IMR-90 (cell line): ENCODE measurements at regions not wholly inside any gene's neighbourhood (a gene's known extent, or its start where the extent isn't known, plus 50 kb on each side); places are given as distances from the start of the nearest gene placed in this dataset.

Experiments used
- ATAC-seq: fragments of 200-7000 bp; cut with Tn5 transposase; 2 replicates; pipeline ENCODE4 v1.9.1; 2020; ENCODE audit warnings: low read depth, mild to moderate bottlenecking, moderate library complexity
- BruUV-seq: library from RNA; stranded (reverse); fragments of 400-500 nt; replicated peaks from 2 replicates; lab custom pipeline; 2021; lab: Mats Ljungman, UMichigan
- CTCF ChIA-PET: fragments of 300-600 bp; formaldehyde crosslinking; extraction: SDS; loops from one replicate; lab custom pipeline; 2021; ENCODE audit warnings: antibody characterized with exemption; lab: Yijun Ruan, JAX
- POLR2A ChIA-PET: fragments of 300-600 bp; sonication (Branson Sonifier 250); formaldehyde crosslinking; loops from one replicate; lab custom pipeline; 2022; ENCODE audit warnings: antibody characterized with exemption; ENCODE audit not compliant: unreplicated experiment; lab: Charles Lee
- DNase-seq: peaks from one replicate; pipeline ENCODE4 v3.0.0; 2013
- H2AFZ ChIP-seq: replicated peaks from 2 replicates; pipeline ENCODE3; 2013; ENCODE audit warnings: low read length, mild to moderate bottlenecking; ENCODE audit not compliant: poor library complexity
- H2AK5ac ChIP-seq: 2 replicates; pipeline ENCODE4 v1.6.1; 2013; ENCODE audit warnings: low read depth, low read length, inconsistent platforms
- H2AK9ac ChIP-seq: replicated peaks from 2 replicates; pipeline ENCODE3; 2013; ENCODE audit warnings: mild to moderate bottlenecking, low read depth, low read length, moderate library complexity; ENCODE audit not compliant: poor library complexity
- H2BK120ac ChIP-seq: 2 replicates; pipeline ENCODE4 v1.6.1; 2013; ENCODE audit warnings: low read depth, low read length, inconsistent platforms
- H2BK15ac ChIP-seq: 3 replicates; pipeline ENCODE4 v1.6.1; 2013; ENCODE audit warnings: low read depth, low read length, inconsistent platforms
- H2BK20ac ChIP-seq: 2 replicates; pipeline ENCODE4 v1.6.1; 2013; ENCODE audit warnings: low read depth, mild to moderate bottlenecking, inconsistent platforms, low read length, moderate library complexity
- H2BK5ac ChIP-seq: 2 replicates; pipeline ENCODE4 v1.6.1; 2013; ENCODE audit warnings: mild to moderate bottlenecking, low read depth, low read length, inconsistent platforms; ENCODE audit not compliant: poor library complexity, severe bottlenecking
- H3K14ac ChIP-seq: replicated peaks from 2 replicates; pipeline ENCODE4 v1.6.1; 2013; ENCODE audit warnings: low read depth, low read length, inconsistent platforms
- H3K18ac ChIP-seq: 2 replicates; pipeline ENCODE4 v1.6.1; 2013; ENCODE audit warnings: low read depth, low read length, control low read depth
- H3K23ac ChIP-seq: 2 replicates; pipeline ENCODE4 v1.6.1; 2013; ENCODE audit warnings: low read depth, low read length, inconsistent platforms
- H3K27ac ChIP-seq: 2 replicates; pipeline ENCODE4 v1.5.1; 2013; ENCODE audit warnings: mild to moderate bottlenecking, control low read depth, low read length; ENCODE audit not compliant: insufficient read depth
- H3K27me3 ChIP-seq: 2 replicates; pipeline ENCODE4 v1.6.1; 2013; ENCODE audit warnings: low read length; ENCODE audit not compliant: control insufficient read depth, insufficient read depth
- H3K36me3 ChIP-seq: 2 replicates; pipeline ENCODE4 v1.6.1; 2013; ENCODE audit warnings: low read length, mixed read lengths; ENCODE audit not compliant: control insufficient read depth, insufficient read depth
- H3K4ac ChIP-seq: 2 replicates; pipeline ENCODE4 v1.6.1; 2013; ENCODE audit warnings: low read depth, low read length, inconsistent platforms
- H3K4me1 ChIP-seq: 2 replicates; pipeline ENCODE4 v1.6.1; 2013; ENCODE audit warnings: low read length, mixed read lengths; ENCODE audit not compliant: control insufficient read depth, insufficient read depth
- H3K4me2 ChIP-seq: 2 replicates; pipeline ENCODE4 v1.6.1; 2013; ENCODE audit warnings: low read depth, mild to moderate bottlenecking, control low read depth, low read length, moderate library complexity
- H3K4me3 ChIP-seq: 2 replicates; pipeline ENCODE4 v1.5.1; 2013; ENCODE audit warnings: low read depth, mild to moderate bottlenecking, control low read depth, low read length, moderate library complexity; ENCODE audit not compliant: insufficient read depth
- H3K56ac ChIP-seq: 2 replicates; pipeline ENCODE4 v1.6.1; 2013; ENCODE audit warnings: low read length, inconsistent platforms; ENCODE audit not compliant: insufficient read depth; ENCODE audit errors: extremely low read depth
- H3K79me1 ChIP-seq, 2 experiments: 2 replicates each; pipeline ENCODE4 v1.6.1; 2013; ENCODE audit warnings: low read length in 2 of 2, inconsistent platforms in 1 of 2, low read depth in 1 of 2
- H3K9ac ChIP-seq: 2 replicates; pipeline ENCODE4 v1.6.1; 2013; ENCODE audit warnings: low read depth, low read length, control low read depth
- H3K9me1 ChIP-seq: 2 replicates; pipeline ENCODE4 v1.6.1; 2013; ENCODE audit warnings: low read length, inconsistent platforms; ENCODE audit not compliant: insufficient read depth
- H3K9me3 ChIP-seq: 2 replicates; pipeline ENCODE4 v1.6.1; 2013; ENCODE audit warnings: low read length; ENCODE audit not compliant: control insufficient read depth, insufficient read depth
- H4K20me1 ChIP-seq: 2 replicates; pipeline ENCODE4 v1.6.1; 2013; ENCODE audit warnings: low read length, inconsistent platforms; ENCODE audit not compliant: insufficient read depth
- H4K5ac ChIP-seq: 2 replicates; pipeline ENCODE4 v1.6.1; 2013; ENCODE audit warnings: mild to moderate bottlenecking, low read depth, low read length, control low read depth
- H4K8ac ChIP-seq, 2 experiments: 2 replicates each; pipeline ENCODE4 v1.6.1; 2013; ENCODE audit warnings: low read depth in 2 of 2, low read length in 2 of 2, control low read depth in 1 of 2, inconsistent platforms in 1 of 2
- H4K91ac ChIP-seq: 2 replicates; pipeline ENCODE4 v1.6.1; 2013; ENCODE audit warnings: low read depth, low read length, inconsistent platforms; ENCODE audit not compliant: insufficient read depth
- CEBPB ChIP-seq: IDR thresholded peaks from 2 replicates; pipeline ENCODE4 v1.6.1; 2012; ENCODE audit warnings: low read depth, low read length, improper control_type of control experiment
- FOS ChIP-seq: fragments of 150-350 bp; IDR thresholded peaks from 2 replicates; pipeline ENCODE4 v1.6.1; 2016; ENCODE audit warnings: low read depth, low read length
- MAFK ChIP-seq: IDR thresholded peaks from 2 replicates; pipeline ENCODE4 v1.6.1; 2012; ENCODE audit warnings: low read depth, low read length, improper control_type of control experiment
- MXI1 ChIP-seq: IDR thresholded peaks from 2 replicates; pipeline ENCODE4 v1.6.1; 2012; ENCODE audit warnings: low read depth, mild to moderate bottlenecking, low read length, moderate library complexity, borderline replicate concordance
- NFE2L2 ChIP-seq: fragments of 150-350 bp; IDR thresholded peaks from 2 replicates; pipeline ENCODE4 v1.6.1; 2016; ENCODE audit warnings: low read depth, mild to moderate bottlenecking, low read length
- POLR2A ChIP-seq: IDR thresholded peaks from 2 replicates; pipeline ENCODE4 v1.6.1; 2012; ENCODE audit warnings: mild to moderate bottlenecking, low read depth, low read length
- RAD21 ChIP-seq: IDR thresholded peaks from 2 replicates; pipeline ENCODE4 v1.6.1; 2012; ENCODE audit warnings: low read length, improper control_type of control experiment
- RFX5 ChIP-seq: IDR thresholded peaks from 2 replicates; pipeline ENCODE4 v1.8.0; 2012; ENCODE audit warnings: low read depth, mild to moderate bottlenecking, low read length, moderate library complexity
- USF2 ChIP-seq: fragments of 150-350 bp; IDR thresholded peaks from 2 replicates; pipeline ENCODE4 v1.6.1; 2017; ENCODE audit warnings: mild to moderate bottlenecking, antibody characterized with exemption, low read length, low read depth
- WGBS, 2 experiments: methylation state at CpG; one replicate each; pipeline versions ENCODE4 v1.1.5 to v1.1.7; 2013; ENCODE audit warnings: missing lambda C conversion rate in 2 of 2; ENCODE audit not compliant: insufficient read length in 1 of 2; ENCODE audit errors: extremely low coverage in 2 of 2; 5-methylcytosine and 5-hydroxymethylcytosine counted together
- dilution Hi-C: fragments of 300-500 bp; cut with HindIII; formaldehyde crosslinking; loops from one replicate; pipeline ENCODE4 v1.14.3; 2018; ENCODE audit warnings: low sequenced_read_pairs; ENCODE audit not compliant: unreplicated experiment
- in situ Hi-C: fragments of 300-500 bp; cut with MboI; formaldehyde crosslinking; loops from 3 replicates; pipeline ENCODE4 v1.14.3; 2019; ENCODE audit warnings: low sequenced_read_pairs, inconsistent platforms, mixed read lengths
- intact Hi-C: fragments of 100-400 bp; cut with micrococcal nuclease; formaldehyde crosslinking; loops from 2 replicates; pipeline ENCODE4 v1.10.0; 2022
- TF ChIP-seq, protein P1 (sequence below): conservative IDR thresholded peaks from 2 replicates; pipeline ENCODE4 v1.5.1; 2012; ENCODE audit warnings: mild to moderate bottlenecking, low read depth, low read length, improper control_type of control experiment
- TF ChIP-seq, protein P2 (sequence below): fragments of 150-350 bp; IDR thresholded peaks from 2 replicates; pipeline ENCODE4 v1.6.1; 2016; ENCODE audit warnings: low read depth, mild to moderate bottlenecking, low read length, moderate library complexity, borderline replicate concordance

DNA sequence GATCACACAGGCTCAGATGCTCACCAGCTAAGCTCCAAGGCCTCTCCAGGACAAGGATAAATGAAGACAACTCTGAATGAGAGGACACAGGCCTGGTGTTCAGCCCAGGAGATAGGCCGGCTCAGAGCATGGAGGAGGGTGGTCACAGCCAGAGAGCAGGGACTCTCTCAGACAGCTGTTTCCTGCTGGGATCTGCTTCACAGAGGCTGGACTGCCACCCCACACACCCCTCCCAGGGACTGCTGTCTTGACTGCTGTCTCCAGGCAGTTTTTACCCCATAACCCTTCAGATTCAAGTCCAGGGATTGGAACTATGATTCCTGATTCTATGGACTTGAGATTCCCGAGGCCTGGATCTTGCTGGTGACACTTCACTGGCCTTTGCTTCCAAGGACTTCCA lies 89.0 kb downstream of the SMIM20 start:
- in situ Hi-C loops, result no loop called here
- Histone ChIP-seq H2BK20ac (no peak overlapping the region), H3K14ac (no peak overlapping the region), H3K27me3 (peaks cover 6% of the 10 kb centered on the region), H2BK120ac (no peak overlapping the region), H2BK5ac (no peak overlapping the region), H4K8ac (no peak overlapping the region), H3K9me1 (no peaks in the 10 kb centered on the region), H3K9me3 (no peaks in the 10 kb centered on the region), H4K20me1 (no peaks in the 10 kb centered on the region), H2BK15ac (no peak overlapping the region), H3K79me1 (no peaks in the 10 kb centered on the region), H3K23ac (no peak overlapping the region), H2AFZ (no peak overlapping the region), H3K4me2 (no peak overlapping the region), H3K27ac (no peak overlapping the region), H3K36me3 (no peaks in the 10 kb centered on the region), H3K4ac (no peak overlapping the region), H3K18ac (no peak overlapping the region), H4K5ac (no peak overlapping the region), H2AK5ac (no peak overlapping the region), H2AK9ac (no peak overlapping the region), H3K9ac (no peak overlapping the region), H4K91ac (no peak overlapping the region), H3K56ac (no peak overlapping the region), H3K4me3 (no peak overlapping the region), H3K4me1 (peaks cover 3% of the 10 kb centered on the region)
- ChIA-PET CTCF (no interaction called here), POLR2A (no interaction called here)
- DNase-seq, result no peak
- intact Hi-C loops, result no loop called here
- dilution Hi-C loops, result no loop called here
- TF ChIP-seq MAFK (no peak), POLR2A (no peak), RFX5 (no peak), MXI1 (no peak), FOS (no peak), USF2 (no peak), RAD21 (no peak), CEBPB (no peak), NFE2L2 (no peak)
- TF ChIP-seq, protein P1, sequence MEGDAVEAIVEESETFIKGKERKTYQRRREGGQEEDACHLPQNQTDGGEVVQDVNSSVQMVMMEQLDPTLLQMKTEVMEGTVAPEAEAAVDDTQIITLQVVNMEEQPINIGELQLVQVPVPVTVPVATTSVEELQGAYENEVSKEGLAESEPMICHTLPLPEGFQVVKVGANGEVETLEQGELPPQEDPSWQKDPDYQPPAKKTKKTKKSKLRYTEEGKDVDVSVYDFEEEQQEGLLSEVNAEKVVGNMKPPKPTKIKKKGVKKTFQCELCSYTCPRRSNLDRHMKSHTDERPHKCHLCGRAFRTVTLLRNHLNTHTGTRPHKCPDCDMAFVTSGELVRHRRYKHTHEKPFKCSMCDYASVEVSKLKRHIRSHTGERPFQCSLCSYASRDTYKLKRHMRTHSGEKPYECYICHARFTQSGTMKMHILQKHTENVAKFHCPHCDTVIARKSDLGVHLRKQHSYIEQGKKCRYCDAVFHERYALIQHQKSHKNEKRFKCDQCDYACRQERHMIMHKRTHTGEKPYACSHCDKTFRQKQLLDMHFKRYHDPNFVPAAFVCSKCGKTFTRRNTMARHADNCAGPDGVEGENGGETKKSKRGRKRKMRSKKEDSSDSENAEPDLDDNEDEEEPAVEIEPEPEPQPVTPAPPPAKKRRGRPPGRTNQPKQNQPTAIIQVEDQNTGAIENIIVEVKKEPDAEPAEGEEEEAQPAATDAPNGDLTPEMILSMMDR, result no peak
- TF ChIP-seq, protein P2, sequence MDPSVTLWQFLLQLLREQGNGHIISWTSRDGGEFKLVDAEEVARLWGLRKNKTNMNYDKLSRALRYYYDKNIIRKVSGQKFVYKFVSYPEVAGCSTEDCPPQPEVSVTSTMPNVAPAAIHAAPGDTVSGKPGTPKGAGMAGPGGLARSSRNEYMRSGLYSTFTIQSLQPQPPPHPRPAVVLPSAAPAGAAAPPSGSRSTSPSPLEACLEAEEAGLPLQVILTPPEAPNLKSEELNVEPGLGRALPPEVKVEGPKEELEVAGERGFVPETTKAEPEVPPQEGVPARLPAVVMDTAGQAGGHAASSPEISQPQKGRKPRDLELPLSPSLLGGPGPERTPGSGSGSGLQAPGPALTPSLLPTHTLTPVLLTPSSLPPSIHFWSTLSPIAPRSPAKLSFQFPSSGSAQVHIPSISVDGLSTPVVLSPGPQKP, result no peak
- no TSS peak for BruUV-seq
- WGBS, 2 experiments, result no CpG with 5 or more reads among the region's 2 CpGs
- ATAC-seq, result no peak
